Nephron progenitor cell (in vitro differentiated cells): ENCODE measurements at regions not wholly inside any gene's neighbourhood (a gene's known extent, or its start where the extent isn't known, plus 50 kb on each side); places are given as distances from the start of the nearest gene placed in this dataset.

Experiments
- DNase-seq: peaks from one replicate; pipeline ENCODE4 v3.0.0; 2021
- H3K27ac Mint-ChIP-seq: 2 replicates; pipeline ENCODE4 v1.8.0; 2021; ENCODE audit warnings: mild to moderate bottlenecking, moderate library complexity, mixed read lengths
- H3K27me3 Mint-ChIP-seq: 2 replicates; pipeline ENCODE4 v1.8.0; 2021; ENCODE audit warnings: mild to moderate bottlenecking, low read depth, mixed read lengths; ENCODE audit not compliant: poor library complexity
- H3K36me3 Mint-ChIP-seq: 2 replicates; pipeline ENCODE4 v1.8.0; 2021; ENCODE audit warnings: low read depth, mixed read lengths
- H3K4me1 Mint-ChIP-seq: 2 replicates; pipeline ENCODE4 v1.8.0; 2021; ENCODE audit warnings: mixed read lengths
- H3K4me3 Mint-ChIP-seq: 2 replicates; pipeline ENCODE4 v1.8.0; 2021; ENCODE audit warnings: mild to moderate bottlenecking, moderate library complexity, mixed read lengths
- H3K9me3 Mint-ChIP-seq: 2 replicates; pipeline ENCODE4 v1.8.0; 2021; ENCODE audit warnings: mild to moderate bottlenecking, moderate library complexity, mixed read lengths
- CTCF ChIP-seq: fragments of 200-600 bp; sonication (generic); IDR thresholded peaks from 2 replicates; pipeline ENCODE4 v1.5.0; 2021; ENCODE audit warnings: antibody characterized with exemption

DNA sequence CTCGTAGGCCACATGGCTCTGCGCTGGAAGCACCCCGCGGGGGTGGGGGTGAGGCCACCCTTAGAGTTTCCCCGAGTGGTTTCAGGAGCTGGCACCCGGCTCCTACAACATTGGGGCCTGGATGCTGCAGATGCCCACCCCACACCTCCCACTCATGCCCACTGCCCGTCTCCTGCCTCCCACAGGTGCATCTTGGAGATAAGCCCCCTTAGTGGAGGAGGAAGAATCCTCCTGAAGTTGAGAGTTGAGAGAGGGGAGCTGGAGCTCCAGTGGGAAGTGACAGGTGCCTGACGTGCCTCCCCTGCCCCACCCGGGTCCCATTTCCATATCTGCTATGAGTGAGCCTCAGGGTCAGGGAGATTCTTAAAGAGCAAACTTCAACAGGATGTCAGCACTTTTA is 341.3 kb downstream of the TEX29 start:
- Mint-ChIP-seq H3K27ac (no peak overlapping the region), H3K9me3 (no peaks in the 10 kb centered on the region), H3K4me3 (no peak overlapping the region), H3K4me1 (peaks cover 24% of the 10 kb centered on the region), H3K36me3 (no peaks in the 10 kb centered on the region), H3K27me3 (peaks cover 23% of the 10 kb centered on the region)
- no peak for TF ChIP-seq CTCF
- no peak for DNase-seq

GRCh38 chr13:111662451-111662850 is 342.0 kb downstream of the TEX29 start:
- H3K9me3 Mint-ChIP-seq: no peaks in the 10 kb centered on the region
- no peak overlapping the region for H3K27ac Mint-ChIP-seq
- peaks cover 24% of the 10 kb centered on the region for H3K4me1 Mint-ChIP-seq
- no peak for TF ChIP-seq CTCF
- no peaks in the 10 kb centered on the region for H3K36me3 Mint-ChIP-seq
- no peak overlapping the region for H3K4me3 Mint-ChIP-seq
- peaks cover 18% of the 10 kb centered on the region for H3K27me3 Mint-ChIP-seq
- no peak for DNase-seq

- no peak for DNase-seq
- peaks cover 19% of the 10 kb centered on the region for H3K27me3 Mint-ChIP-seq
These were observed 342.5 kb downstream of the TEX29 start for GRCh38 chr13:111662895-111663294.

GRCh38 chr13:111663505-111663904 is 343.1 kb downstream of the TEX29 start:
- no peak for DNase-seq
- no peak for TF ChIP-seq CTCF
- no peaks in the 10 kb centered on the region for H3K36me3 Mint-ChIP-seq
- no peaks in the 10 kb centered on the region for H3K9me3 Mint-ChIP-seq
- peaks cover 16% of the 10 kb centered on the region for H3K4me1 Mint-ChIP-seq
- H3K4me3 Mint-ChIP-seq: no peak overlapping the region
- no peak overlapping the region for H3K27ac Mint-ChIP-seq
- peaks cover 19% of the 10 kb centered on the region for H3K27me3 Mint-ChIP-seq

More at GRCh38 chr13:111662895-111663294, 342.5 kb downstream of the TEX29 start:
- Mint-ChIP-seq H3K27ac (no peak overlapping the region), H3K4me3 (no peak overlapping the region), H3K9me3 (no peaks in the 10 kb centered on the region), H3K36me3 (no peaks in the 10 kb centered on the region), H3K4me1 (peaks cover 22% of the 10 kb centered on the region)
- no peak for TF ChIP-seq CTCF

DNA sequence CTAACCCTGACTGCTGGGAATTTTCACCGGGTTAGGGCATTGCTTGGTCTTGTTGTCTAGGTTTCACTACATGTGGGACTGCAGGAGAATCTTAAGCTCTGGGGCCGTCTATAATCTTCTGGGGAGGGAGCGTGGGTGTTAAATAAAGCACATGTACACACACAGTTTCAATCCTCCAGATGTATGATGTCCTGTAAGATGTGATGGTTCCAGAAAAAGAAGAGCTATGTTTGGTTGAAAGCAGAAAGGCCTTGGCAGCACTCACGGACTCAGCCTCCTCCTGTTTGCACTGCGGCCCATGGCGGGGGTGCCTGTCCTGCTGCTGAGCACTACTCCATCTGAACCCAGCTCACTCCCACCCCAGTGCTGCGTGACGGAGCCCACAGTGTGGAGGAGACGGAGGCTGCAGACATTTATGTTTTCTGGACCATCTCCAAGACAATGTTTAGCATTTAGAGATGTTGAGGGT is 343.5 kb downstream of the TEX29 start:
- H3K9me3 Mint-ChIP-seq: no peaks in the 10 kb centered on the region
- no peak overlapping the region for H3K27ac Mint-ChIP-seq
- peaks cover 19% of the 10 kb centered on the region for H3K27me3 Mint-ChIP-seq
- no peak for TF ChIP-seq CTCF
- no peak for DNase-seq
- no peaks in the 10 kb centered on the region for H3K36me3 Mint-ChIP-seq
- H3K4me3 Mint-ChIP-seq: no peak overlapping the region
- peaks cover 11% of the 10 kb centered on the region for H3K4me1 Mint-ChIP-seq

- Mint-ChIP-seq H3K36me3 (no peaks in the 10 kb centered on the region), H3K4me3 (no peak overlapping the region), H3K9me3 (no peaks in the 10 kb centered on the region), H3K27me3 (peaks cover 19% of the 10 kb centered on the region), H3K4me1 (peaks cover 4% of the 10 kb centered on the region), H3K27ac (no peak overlapping the region)
- no peak for TF ChIP-seq CTCF
- DNase-seq: no peak
These were observed 344.3 kb downstream of the TEX29 start for GRCh38 chr13:111664696-111665095.
